Activated CD4-positive, alpha-beta T cell treated with anti-CD3 and anti-CD28 coated beads, Interleukin-2, Interleukin-4, amounts not matched to agents 100 ng/mL and 50 ng/mL, durations not matched to agents 16 hours and 8 hours (primary cell): ENCODE measurements at regions not wholly inside any gene's neighbourhood (a gene's known extent, or its start where the extent isn't known, plus 50 kb on each side); places are given as distances from the start of the nearest gene placed in this dataset.

ENCODE experiments used
- DNase-seq: peaks from one replicate; pipeline ENCODE4 v3.0.0-alpha.2; 2020; ENCODE audit warnings: low spot score

- no peak for DNase-seq
These were observed 802.2 kb upstream of the WWC1 start for GRCh38 chr5:167489202-167489601.

- no peak for DNase-seq
These were observed 787.3 kb upstream of the WWC1 start for GRCh38 chr5:167503926-167504720.

GRCh38 chr5:167507463-167508233, 783.8 kb upstream of the WWC1 start:
- no peak for DNase-seq

- no peak for DNase-seq
These were observed 782.4 kb upstream of the WWC1 start for GRCh38 chr5:167509076-167509475.

- DNase-seq, result no peak
These were observed 780.2 kb upstream of the WWC1 start for GRCh38 chr5:167511276-167511675.

GRCh38 chr5:167512111-167512510, 779.3 kb upstream of the WWC1 start:
- no peak for DNase-seq

- no peak for DNase-seq
These were observed 778.1 kb upstream of the WWC1 start for GRCh38 chr5:167513381-167513780.

- no peak for DNase-seq
These were observed 777.0 kb upstream of the WWC1 start for GRCh38 chr5:167514461-167514860.

- no peak for DNase-seq
These were observed 766.4 kb upstream of the WWC1 start for GRCh38 chr5:167525004-167525403.

- no peak for DNase-seq
These were observed 762.8 kb upstream of the WWC1 start for GRCh38 chr5:167528651-167529050.

GRCh38 chr5:167530548-167530947, 760.9 kb upstream of the WWC1 start:
- no peak for DNase-seq

GRCh38 chr5:167533814-167534795, 757.3 kb upstream of the WWC1 start:
- no peak for DNase-seq

GRCh38 chr5:167539747-167540146, 751.7 kb upstream of the WWC1 start:
- no peak for DNase-seq

GRCh38 chr5:167546270-167546669, 745.2 kb upstream of the WWC1 start:
- DNase-seq, result no peak

GRCh38 chr5:167552356-167552755, 739.1 kb upstream of the WWC1 start:
- DNase-seq, result no peak

GRCh38 chr5:167553511-167553910, 737.9 kb upstream of the WWC1 start:
- no peak for DNase-seq

GRCh38 chr5:167554564-167555290, 736.7 kb upstream of the WWC1 start:
- DNase-seq, result no peak

- DNase-seq, result no peak
These were observed 735.8 kb upstream of the WWC1 start for GRCh38 chr5:167555565-167556166.

- no peak for DNase-seq
These were observed 734.1 kb upstream of the WWC1 start for GRCh38 chr5:167557359-167557758.

GRCh38 chr5:167561796-167562195, 729.6 kb upstream of the WWC1 start:
- DNase-seq, result no peak

- DNase-seq, result no peak
These were observed 727.2 kb upstream of the WWC1 start for GRCh38 chr5:167564275-167564674.
